ENCODE measurements at regions not wholly inside any gene's neighbourhood (a gene's known extent, or its start where the extent isn't known, plus 50 kb on each side); places are given as distances from the start of the nearest gene placed in this dataset.
"Not testable (repeated sequence)": the region's sequence is repeated elsewhere in the genome, so short reads cannot be mapped to it uniquely, and the experiment has no call there.

DNA sequence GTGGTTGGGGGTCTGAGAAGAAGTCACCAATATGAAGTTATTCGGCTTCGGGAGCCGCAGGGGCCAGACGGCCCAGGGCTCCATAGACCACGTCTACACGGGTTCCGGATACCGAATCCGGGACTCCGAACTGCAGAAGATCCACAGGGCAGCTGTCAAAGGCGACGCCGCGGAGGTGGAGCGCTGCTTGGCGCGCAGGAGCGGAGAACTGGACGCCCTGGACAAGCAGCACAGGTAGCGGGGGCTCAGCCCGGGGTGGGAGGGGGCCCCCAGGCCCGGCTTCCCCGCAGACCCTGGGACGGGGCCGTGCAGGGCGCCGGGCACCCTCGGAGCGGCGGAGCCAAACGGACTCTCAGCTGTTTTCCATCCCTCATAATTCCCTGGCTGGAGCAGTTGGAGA, 915.4 kb downstream of the FOXD4L5 start:
- TF ChIP-seq, protein P1, sequence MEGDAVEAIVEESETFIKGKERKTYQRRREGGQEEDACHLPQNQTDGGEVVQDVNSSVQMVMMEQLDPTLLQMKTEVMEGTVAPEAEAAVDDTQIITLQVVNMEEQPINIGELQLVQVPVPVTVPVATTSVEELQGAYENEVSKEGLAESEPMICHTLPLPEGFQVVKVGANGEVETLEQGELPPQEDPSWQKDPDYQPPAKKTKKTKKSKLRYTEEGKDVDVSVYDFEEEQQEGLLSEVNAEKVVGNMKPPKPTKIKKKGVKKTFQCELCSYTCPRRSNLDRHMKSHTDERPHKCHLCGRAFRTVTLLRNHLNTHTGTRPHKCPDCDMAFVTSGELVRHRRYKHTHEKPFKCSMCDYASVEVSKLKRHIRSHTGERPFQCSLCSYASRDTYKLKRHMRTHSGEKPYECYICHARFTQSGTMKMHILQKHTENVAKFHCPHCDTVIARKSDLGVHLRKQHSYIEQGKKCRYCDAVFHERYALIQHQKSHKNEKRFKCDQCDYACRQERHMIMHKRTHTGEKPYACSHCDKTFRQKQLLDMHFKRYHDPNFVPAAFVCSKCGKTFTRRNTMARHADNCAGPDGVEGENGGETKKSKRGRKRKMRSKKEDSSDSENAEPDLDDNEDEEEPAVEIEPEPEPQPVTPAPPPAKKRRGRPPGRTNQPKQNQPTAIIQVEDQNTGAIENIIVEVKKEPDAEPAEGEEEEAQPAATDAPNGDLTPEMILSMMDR (conservative IDR thresholded peaks at IDR 0.05) = not testable (repeated sequence)
- TF ChIP-seq ZFX (IDR thresholded peaks at IDR 0.05) = not testable (repeated sequence)

Measured in C4-2B (cell line).